Stimulated activated CD8-positive, alpha-beta memory T cell treated with anti-CD3 and anti-CD28 coated beads, Interleukin-4, amount 100 ng/mL, for 24 hours (primary cell): ENCODE measurements at regions not wholly inside any gene's neighbourhood (a gene's known extent, or its start where the extent isn't known, plus 50 kb on each side); places are given as distances from the start of the nearest gene placed in this dataset.

ENCODE experiments used
- DNase-seq: peaks from one replicate; pipeline ENCODE4 v3.0.0-alpha.2; 2020; ENCODE audit warnings: low read depth

GRCh38 chr21:38984982-38985567 lies 179.3 kb downstream of the ETS2 start:
- no peak for DNase-seq

DNA sequence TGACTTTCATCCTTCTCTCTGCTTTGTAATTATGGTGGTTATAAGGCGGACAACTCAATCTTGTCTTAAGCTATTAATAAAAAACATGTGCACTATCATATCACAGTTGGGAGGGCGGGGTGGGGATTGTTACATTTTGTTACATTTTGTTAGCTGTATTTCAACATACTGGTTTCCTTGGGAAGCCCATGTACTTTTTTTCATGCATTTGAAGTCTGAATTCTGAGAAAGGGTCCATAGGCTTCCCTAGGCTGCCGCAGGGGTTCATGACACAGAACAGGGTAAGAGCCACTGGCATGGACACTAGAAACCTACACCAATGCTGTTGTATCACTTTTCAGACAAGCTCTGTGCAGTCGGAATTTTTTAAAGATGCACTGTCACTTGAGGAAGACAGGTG lies 178.8 kb downstream of the ETS2 start:
- DNase-seq = no peak

DNA sequence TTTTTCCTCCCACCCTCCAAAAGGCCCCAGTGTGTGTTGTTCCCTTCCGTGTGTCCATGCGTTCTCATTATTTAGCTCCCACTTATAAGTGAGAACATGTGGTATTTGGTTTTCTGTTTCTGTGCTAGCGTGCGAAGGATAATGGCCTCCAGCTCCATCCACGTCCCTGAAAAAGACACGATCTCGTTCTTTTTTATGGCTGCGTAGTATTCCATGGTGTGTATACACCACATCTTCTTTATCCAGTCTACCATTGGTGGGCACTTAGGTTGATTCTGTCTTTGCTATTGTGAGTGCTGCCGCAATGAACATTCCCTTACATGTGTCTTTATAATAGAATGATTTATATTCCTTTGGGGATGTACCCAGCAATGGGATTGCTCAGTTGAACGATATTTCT lies 177.8 kb downstream of the ETS2 start:
- no peak for DNase-seq

GRCh38 chr21:38982804-38983203 lies 177.1 kb downstream of the ETS2 start:
- no peak for DNase-seq

- DNase-seq = no peak
These were observed 176.4 kb downstream of the ETS2 start for GRCh38 chr21:38982096-38982495.

- DNase-seq = no peak
These were observed 174.9 kb downstream of the ETS2 start for GRCh38 chr21:38980416-38981313.

DNA sequence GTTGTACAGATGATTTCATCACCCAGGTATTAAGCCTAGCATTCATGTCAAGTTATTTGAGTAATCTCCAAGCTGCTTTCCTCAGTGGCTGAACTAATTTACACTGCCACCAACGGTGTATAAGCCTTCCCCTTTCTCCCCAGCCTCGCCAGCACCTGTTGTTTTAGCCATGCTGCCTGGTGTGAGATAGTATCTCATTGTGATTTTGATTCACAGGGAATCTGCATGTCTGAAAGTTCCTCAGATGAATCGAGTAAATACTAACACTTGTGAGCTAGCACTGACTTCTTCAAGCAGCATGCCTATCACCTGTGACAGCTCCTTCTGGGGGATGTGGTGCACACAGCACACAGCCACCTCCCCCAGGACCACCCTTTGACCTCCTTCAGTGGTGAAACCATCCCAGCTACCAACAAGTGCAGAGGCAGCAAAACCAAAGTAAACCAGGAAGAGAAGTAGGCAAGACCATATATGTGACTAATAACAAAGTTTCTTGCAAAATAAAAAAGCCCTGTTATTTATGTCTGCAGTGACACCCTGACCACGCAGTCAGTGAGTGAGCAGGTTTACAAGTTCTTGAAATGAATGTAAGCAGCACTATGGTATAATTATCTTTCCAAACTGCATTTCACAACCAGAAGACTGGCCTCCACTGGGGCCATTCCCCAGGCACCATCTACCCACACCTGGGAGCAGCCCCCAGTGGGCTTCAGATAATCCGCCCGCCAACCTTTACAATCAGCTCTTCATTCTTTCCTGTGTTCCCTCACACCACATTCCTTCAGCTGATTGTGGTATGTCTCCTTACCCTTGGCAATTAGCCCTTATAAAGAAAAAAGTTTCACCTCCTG lies 173.8 kb downstream of the ETS2 start:
- DNase-seq = no peak

DNA sequence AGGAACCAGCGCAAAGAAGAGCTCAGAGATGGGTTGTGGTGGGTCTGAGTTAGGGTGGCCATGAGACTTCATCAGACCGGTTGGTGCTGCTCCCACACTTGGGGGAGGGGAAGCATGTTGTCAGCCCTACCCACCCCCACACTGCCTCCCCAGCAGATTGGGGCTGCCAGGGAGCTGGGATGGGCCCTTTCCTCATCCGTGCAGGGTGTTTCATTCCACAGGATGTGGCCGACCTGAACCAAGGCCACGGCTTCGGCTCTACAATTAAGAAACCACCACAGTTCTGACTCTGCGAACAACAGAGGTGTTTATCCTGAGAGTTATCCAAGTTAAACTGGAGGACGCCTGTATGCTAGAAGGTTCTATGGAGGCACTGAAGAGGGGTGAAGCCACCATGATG lies 171.2 kb downstream of the ETS2 start:
- DNase-seq = no peak

DNA sequence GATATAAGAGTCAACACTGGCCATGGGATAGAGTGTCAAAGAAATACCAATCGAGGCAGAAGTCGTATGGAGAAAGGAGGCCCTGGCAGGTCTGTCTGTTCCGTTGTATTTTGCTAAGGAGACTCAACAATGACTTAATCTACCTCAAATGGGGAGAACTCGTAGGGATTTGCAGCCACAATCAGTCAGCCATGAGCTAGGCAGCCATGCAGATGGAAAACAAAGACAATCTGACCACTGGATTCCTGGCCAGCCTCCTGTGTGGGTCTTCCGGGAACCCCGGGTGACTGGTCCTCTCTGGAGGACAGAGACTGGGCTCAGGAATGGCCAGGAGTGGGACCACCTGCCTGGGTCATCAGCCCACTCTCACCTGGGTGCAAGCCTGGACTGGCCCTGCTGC lies 167.8 kb downstream of the ETS2 start:
- DNase-seq = no peak

- DNase-seq = no peak
These were observed 166.3 kb downstream of the ETS2 start for GRCh38 chr21:38972078-38972477.

GRCh38 chr21:38970765-38971164 lies 165.0 kb downstream of the ETS2 start:
- DNase-seq = no peak

DNA sequence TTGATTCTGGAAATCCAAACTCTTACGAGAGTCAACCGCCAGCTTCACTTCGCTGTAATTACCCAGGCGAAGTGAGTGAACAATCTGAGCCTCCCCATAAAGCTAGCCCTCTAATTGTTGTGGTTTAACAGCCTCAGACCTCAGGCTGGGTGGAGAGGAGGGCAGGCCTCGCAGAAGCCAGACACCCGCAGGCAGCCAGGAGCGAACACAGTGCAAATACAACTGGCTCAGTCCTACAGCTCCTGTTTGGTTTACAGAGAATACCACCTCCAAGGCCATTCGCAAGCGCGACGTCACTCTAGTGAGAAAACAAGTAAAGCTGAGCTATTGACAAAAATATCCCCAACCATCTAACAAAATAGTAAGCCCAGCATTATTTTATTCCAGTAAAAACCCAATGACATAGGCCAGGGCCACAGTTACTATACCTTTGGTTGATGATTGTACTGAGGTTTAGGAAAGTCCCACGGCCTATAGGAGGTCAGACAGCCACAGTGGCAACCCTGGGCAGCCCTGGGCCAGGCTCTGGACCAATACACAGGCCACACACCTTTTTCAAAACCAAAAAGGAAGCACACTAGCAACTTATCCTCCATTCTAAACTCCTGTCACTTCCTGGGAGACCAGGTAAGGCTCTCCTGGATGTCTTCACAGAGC lies 163.3 kb downstream of the ETS2 start:
- no peak for DNase-seq

- DNase-seq = no peak
These were observed 160.3 kb downstream of the ETS2 start for GRCh38 chr21:38965910-38966504.

DNA sequence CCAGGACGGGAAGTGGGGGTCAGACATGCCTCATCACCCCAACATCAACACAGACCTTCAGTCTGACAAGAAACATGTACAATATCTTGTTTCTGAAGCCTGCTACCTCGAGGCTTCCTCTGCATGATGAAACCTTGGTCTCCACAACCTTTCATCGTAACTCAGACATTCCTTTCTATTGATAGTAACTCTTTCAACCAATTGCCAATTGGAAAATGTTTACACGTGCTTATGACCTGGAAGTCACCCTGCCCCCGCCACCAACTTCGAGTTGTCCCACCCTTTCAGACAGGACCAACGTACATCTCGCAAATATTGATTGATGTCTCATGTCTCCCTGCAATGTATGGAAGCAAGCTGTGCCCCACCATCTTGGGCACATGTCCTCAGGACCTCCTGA lies 159.5 kb downstream of the ETS2 start:
- DNase-seq = no peak

DNA sequence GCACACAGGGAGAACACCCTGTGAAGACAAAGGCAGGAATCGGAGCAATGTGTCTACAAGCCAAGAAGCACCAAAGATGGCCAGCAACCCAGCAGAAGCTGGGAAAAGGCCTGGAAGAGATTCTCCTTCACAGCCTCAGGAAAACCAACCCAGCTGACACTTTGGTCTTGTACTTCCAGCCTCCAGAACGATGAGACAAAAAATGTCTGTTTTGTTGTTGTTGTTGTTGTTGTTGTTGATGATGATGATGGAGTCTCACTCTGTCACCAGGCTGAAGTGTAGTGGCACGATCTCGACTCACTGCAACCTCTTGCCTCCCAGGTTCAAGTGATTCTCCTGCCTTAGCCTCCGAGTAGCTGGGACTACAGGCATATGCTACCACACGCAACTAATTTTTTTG lies 157.3 kb downstream of the ETS2 start:
- DNase-seq = no peak

DNA sequence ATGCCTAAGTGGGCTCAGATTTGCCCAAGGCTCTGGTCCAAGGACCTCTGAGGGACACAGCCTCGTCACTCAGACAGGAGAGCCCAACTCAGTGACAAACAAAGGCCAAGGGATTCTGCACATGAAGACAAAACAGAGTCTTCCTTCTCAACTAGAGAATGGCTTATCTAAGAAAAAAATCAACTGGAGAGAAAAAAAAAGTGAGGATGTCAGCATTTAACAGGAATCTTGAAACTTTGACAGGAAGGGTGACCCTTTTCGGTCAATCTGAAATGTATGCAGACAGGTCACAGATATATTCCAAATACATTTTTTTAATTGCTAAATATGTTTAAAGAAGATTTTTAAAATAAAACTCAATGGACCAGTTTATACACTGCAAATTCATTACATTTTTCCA lies 154.5 kb downstream of the ETS2 start:
- DNase-seq = no peak

GRCh38 chr21:38959692-38960061 lies 153.9 kb downstream of the ETS2 start:
- no peak for DNase-seq

DNA sequence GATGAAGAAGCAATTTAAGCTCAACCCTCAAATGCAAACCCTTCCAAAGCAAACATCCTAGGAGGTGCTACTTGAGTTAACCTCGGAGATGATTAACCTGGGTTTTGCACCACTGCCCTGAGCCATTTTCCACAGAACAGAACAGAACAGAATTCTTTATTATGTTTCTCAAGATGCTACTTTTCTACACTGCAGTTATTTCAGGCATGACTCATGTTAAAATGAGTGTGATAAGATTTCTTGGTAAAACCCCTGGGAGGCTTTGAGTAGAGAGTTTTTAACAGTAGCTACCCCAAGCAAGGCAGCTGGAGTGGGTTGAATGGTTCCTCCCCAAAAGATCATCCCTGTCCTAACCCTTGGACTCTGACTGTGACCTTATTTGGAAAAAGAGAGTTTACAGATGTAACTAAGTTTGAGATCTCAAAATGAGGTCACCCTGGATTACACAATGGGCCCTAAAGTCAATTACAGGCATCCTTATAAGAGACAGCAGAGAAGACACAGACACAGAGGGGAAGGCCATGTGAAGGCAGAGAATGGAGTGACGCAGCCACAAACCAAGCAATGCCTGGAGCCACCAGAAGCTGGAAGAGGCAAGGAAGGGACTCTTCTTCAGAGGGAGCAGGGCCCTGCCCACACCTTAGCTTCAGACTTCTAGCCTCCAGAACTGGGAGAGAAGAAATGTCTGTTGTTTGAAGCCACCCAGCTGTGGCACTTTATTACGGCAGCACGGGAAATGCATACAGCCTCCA lies 153.4 kb downstream of the ETS2 start:
- no peak for DNase-seq

GRCh38 chr21:38958323-38958705 lies 152.6 kb downstream of the ETS2 start:
- no peak for DNase-seq

GRCh38 chr21:38957575-38958322 lies 152.0 kb downstream of the ETS2 start:
- DNase-seq = no peak
